ENCODE measurements at regions not wholly inside any gene's neighbourhood (a gene's known extent, or its start where the extent isn't known, plus 50 kb on each side); places are given as distances from the start of the nearest gene placed in this dataset.

DNA sequence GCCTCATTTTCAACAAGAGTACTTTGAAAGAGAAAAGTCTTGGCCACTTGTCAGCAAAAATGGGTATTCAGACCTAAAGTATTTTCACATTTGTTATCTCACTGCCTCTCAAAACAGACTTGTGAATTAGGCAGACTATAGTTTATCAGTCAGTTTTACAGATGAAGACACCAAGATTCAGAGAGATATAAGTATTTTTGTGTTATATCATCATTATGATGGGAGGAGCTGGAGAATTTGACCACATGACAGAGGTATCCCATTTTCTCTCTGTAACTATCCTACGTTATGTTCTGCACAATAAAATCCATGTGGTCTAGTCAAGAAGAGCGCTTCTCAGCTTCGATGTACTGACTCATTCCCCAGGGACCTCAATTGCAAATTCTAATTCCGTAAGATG is 213.7 kb downstream of the MYCN start:
- TF ChIP-seq POLR2A (IDR thresholded peaks at IDR 0.05; ENCODE audit: extremely low read depth, insufficient read length) (no peak), MYC (IDR thresholded peaks at IDR 0.05; ENCODE audit: low read depth, low read length) (no peak)
- TF ChIP-seq, protein P1, sequence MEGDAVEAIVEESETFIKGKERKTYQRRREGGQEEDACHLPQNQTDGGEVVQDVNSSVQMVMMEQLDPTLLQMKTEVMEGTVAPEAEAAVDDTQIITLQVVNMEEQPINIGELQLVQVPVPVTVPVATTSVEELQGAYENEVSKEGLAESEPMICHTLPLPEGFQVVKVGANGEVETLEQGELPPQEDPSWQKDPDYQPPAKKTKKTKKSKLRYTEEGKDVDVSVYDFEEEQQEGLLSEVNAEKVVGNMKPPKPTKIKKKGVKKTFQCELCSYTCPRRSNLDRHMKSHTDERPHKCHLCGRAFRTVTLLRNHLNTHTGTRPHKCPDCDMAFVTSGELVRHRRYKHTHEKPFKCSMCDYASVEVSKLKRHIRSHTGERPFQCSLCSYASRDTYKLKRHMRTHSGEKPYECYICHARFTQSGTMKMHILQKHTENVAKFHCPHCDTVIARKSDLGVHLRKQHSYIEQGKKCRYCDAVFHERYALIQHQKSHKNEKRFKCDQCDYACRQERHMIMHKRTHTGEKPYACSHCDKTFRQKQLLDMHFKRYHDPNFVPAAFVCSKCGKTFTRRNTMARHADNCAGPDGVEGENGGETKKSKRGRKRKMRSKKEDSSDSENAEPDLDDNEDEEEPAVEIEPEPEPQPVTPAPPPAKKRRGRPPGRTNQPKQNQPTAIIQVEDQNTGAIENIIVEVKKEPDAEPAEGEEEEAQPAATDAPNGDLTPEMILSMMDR (IDR thresholded peaks at IDR 0.05; ENCODE audit: low read depth, low read length): no peak

Data from NB4 (cell line).